Immature natural killer cell (primary cell): ENCODE measurements at regions not wholly inside any gene's neighbourhood (a gene's known extent, or its start where the extent isn't known, plus 50 kb on each side); places are given as distances from the start of the nearest gene placed in this dataset.

Experiments
- DNase-seq, 3 donors: peaks; one replicate each; pipeline ENCODE4 v3.0.0; 2022; ENCODE audit warnings: mixed read lengths in 1 of 3
- H3K27ac Mint-ChIP-seq, 6 donors: one replicate each; pipeline ENCODE4 v1.8.0; 2020; ENCODE audit warnings: mixed read lengths in 6 of 6, mild to moderate bottlenecking in 5 of 6, inconsistent platforms in 4 of 6, moderate library complexity in 3 of 6
- H3K27me3 Mint-ChIP-seq, 3 donors: one replicate each; pipeline ENCODE4 v1.8.0; 2020 to 2021; ENCODE audit warnings: low read depth in 3 of 3, mild to moderate bottlenecking in 3 of 3, mixed read lengths in 3 of 3, moderate library complexity in 3 of 3, inconsistent platforms in 1 of 3
- H3K36me3 Mint-ChIP-seq, 3 donors: one replicate each; pipeline ENCODE4 v1.8.0; 2020; ENCODE audit warnings: mixed read lengths in 3 of 3, inconsistent platforms in 2 of 3, mild to moderate bottlenecking in 2 of 3
- H3K4me1 Mint-ChIP-seq, 2 donors: one replicate each; pipeline ENCODE4 v1.8.0; 2020; ENCODE audit warnings: inconsistent platforms in 2 of 2, mild to moderate bottlenecking in 2 of 2, mixed read lengths in 2 of 2, moderate library complexity in 1 of 2
- H3K4me3 Mint-ChIP-seq, 5 donors: one replicate each; pipeline ENCODE4 v1.8.0; 2020; ENCODE audit warnings: mild to moderate bottlenecking in 5 of 5, mixed read lengths in 5 of 5, inconsistent platforms in 3 of 5, moderate library complexity in 3 of 5
- H3K9me3 Mint-ChIP-seq, 6 donors: one replicate each; pipeline ENCODE4 v1.8.0; 2020; ENCODE audit warnings: mild to moderate bottlenecking in 6 of 6, mixed read lengths in 6 of 6, inconsistent platforms in 4 of 6, moderate library complexity in 3 of 6

DNA sequence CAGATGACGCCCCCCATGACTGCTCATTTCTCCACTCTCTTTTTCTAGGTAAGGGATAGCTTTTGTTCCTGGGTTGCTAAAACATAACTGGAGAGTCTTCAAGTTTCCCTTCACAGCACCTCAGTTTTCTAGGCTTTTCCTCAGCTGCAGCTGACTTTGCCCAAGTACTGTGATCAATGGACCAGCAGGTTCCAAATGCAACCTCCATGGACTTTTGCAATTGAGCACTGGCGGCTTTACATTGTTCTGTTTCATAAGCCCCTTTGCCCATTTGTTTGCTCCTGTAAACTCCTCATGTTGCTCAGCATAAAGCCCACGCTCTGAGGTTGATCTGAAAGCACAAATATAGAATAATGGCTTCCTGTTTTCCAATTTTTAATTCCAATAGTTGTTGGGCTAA is 291.6 kb downstream of the IRS1 start:
- Mint-ChIP-seq H3K27me3 (peaks cover 0 to 4% (median 0%) of the 10 kb centered on the region in 3 donors), H3K4me3 (no peak overlapping the region), H3K9me3 (peaks cover 0 to 4% (median under 1%) of the 10 kb centered on the region in 6 donors)

GRCh38 chr2:226497146-226497909 is 302.3 kb downstream of the IRS1 start:
- no peak for DNase-seq
- H3K4me1 Mint-ChIP-seq, result no peaks in the 10 kb centered on the region
- H3K36me3 Mint-ChIP-seq, result no peaks in the 10 kb centered on the region
- H3K4me3 Mint-ChIP-seq, result no peak overlapping the region
- H3K27me3 Mint-ChIP-seq, result peaks cover 0 to 4% (median 3%) of the 10 kb centered on the region in 3 donors
- H3K27ac Mint-ChIP-seq, result no peak overlapping the region
- H3K9me3 Mint-ChIP-seq, result peaks cover 0 to 5% (median 2%) of the 10 kb centered on the region in 6 donors

More for the DNA sequence above, 291.6 kb downstream of the IRS1 start:
- Mint-ChIP-seq H3K4me1 (no peaks in the 10 kb centered on the region), H3K27ac (no peak overlapping the region), H3K36me3 (no peaks in the 10 kb centered on the region)
- DNase-seq, result no peak

GRCh38 chr2:226496273-226496550 is 303.4 kb downstream of the IRS1 start:
- DNase-seq, result no peak
- Mint-ChIP-seq H3K27ac (no peak overlapping the region), H3K27me3 (peaks cover 0 to 4% (median 3%) of the 10 kb centered on the region in 3 donors)

GRCh38 chr2:226495466-226496272 is 304.0 kb downstream of the IRS1 start:
- DNase-seq, result no peak
- Mint-ChIP-seq H3K4me3 (no peak overlapping the region), H3K36me3 (no peaks in the 10 kb centered on the region), H3K27me3 (peaks cover 0 to 4% (median 3%) of the 10 kb centered on the region in 3 donors), H3K27ac (no peak overlapping the region), H3K4me1 (no peaks in the 10 kb centered on the region), H3K9me3 (peaks cover 0 to 5% (median under 1%) of the 10 kb centered on the region in 6 donors)

More at GRCh38 chr2:226496273-226496550, 303.4 kb downstream of the IRS1 start:
- Mint-ChIP-seq H3K4me3 (no peak overlapping the region), H3K36me3 (no peaks in the 10 kb centered on the region), H3K4me1 (no peaks in the 10 kb centered on the region), H3K9me3 (peaks cover 0 to 5% (median under 1%) of the 10 kb centered on the region in 6 donors)

- Mint-ChIP-seq H3K27ac (no peak overlapping the region), H3K27me3 (peaks cover 0 to 5% (median 0%) of the 10 kb centered on the region in 3 donors), H3K9me3 (peaks cover 0 to 1% (median 0%) of the 10 kb centered on the region in 6 donors), H3K4me1 (no peaks in the 10 kb centered on the region), H3K4me3 (no peak overlapping the region), H3K36me3 (no peaks in the 10 kb centered on the region)
- no peak for DNase-seq
These were observed 308.5 kb downstream of the IRS1 start for GRCh38 chr2:226491112-226491511.

- no peak for DNase-seq
- H3K4me1 Mint-ChIP-seq, result no peaks in the 10 kb centered on the region
- H3K4me3 Mint-ChIP-seq, result no peak overlapping the region
- H3K9me3 Mint-ChIP-seq, result no peaks in the 10 kb centered on the region
- peaks cover 0 to 6% (median 0%) of the 10 kb centered on the region in 3 donors for H3K27me3 Mint-ChIP-seq
- no peak overlapping the region for H3K27ac Mint-ChIP-seq
- H3K36me3 Mint-ChIP-seq, result no peaks in the 10 kb centered on the region
These were observed 309.7 kb downstream of the IRS1 start for GRCh38 chr2:226489775-226490541.

- Mint-ChIP-seq H3K4me3 (no peak overlapping the region), H3K9me3 (peaks cover 0 to 2% (median 0%) of the 10 kb centered on the region in 6 donors), H3K27ac (no peak overlapping the region), H3K27me3 (peaks cover 0 to 5% (median 0%) of the 10 kb centered on the region in 3 donors), H3K36me3 (no peaks in the 10 kb centered on the region), H3K4me1 (no peaks in the 10 kb centered on the region)
- no peak for DNase-seq
These were observed 311.6 kb downstream of the IRS1 start for GRCh38 chr2:226488034-226488433.

DNA sequence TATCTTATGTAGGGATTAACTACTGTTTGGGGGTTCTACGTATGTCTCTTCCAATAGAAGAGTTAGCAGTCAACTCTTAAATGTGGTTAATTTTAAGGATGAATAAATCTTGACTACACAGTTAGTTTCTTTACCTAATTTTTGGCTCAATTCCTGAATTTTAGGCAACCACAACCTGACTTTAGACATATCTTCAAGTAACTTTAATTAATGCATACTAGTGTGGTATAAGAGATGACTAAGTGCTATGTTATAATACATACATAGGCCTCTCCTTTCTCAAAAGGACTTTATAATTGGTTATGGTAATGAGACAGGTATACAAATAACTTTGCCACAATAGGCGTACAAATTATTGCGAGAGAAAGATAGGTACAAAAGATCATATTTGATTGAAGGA is 312.0 kb downstream of the IRS1 start:
- H3K4me1 Mint-ChIP-seq, result no peaks in the 10 kb centered on the region

GRCh38 chr2:226483745-226484619 is 315.6 kb downstream of the IRS1 start:
- Mint-ChIP-seq H3K36me3 (no peaks in the 10 kb centered on the region), H3K9me3 (peaks cover 0 to 2% (median under 1%) of the 10 kb centered on the region in 6 donors), H3K27ac (no peak overlapping the region), H3K4me1 (no peaks in the 10 kb centered on the region), H3K27me3 (peaks cover 0 to 5% (median 0%) of the 10 kb centered on the region in 3 donors), H3K4me3 (no peak overlapping the region)
- DNase-seq, result no peak

More for the DNA sequence above, 312.0 kb downstream of the IRS1 start:
- Mint-ChIP-seq H3K27ac (no peak overlapping the region), H3K4me3 (no peak overlapping the region), H3K9me3 (peaks cover 0 to 2% (median 0%) of the 10 kb centered on the region in 6 donors), H3K27me3 (peaks cover 0 to 5% (median 0%) of the 10 kb centered on the region in 3 donors), H3K36me3 (no peaks in the 10 kb centered on the region)
- no peak for DNase-seq

- no peaks in the 10 kb centered on the region for H3K36me3 Mint-ChIP-seq
- H3K4me3 Mint-ChIP-seq, result no peak overlapping the region
- H3K9me3 Mint-ChIP-seq, result peaks cover 0 to 6% (median under 1%) of the 10 kb centered on the region in 6 donors
- no peak overlapping the region for H3K27ac Mint-ChIP-seq
- no peak for DNase-seq
- peaks cover 0 to 5% (median 2%) of the 10 kb centered on the region in 3 donors for H3K27me3 Mint-ChIP-seq
- no peaks in the 10 kb centered on the region for H3K4me1 Mint-ChIP-seq
These were observed 316.5 kb downstream of the IRS1 start for GRCh38 chr2:226483143-226483542.

GRCh38 chr2:226478109-226478809 is 321.4 kb downstream of the IRS1 start:
- Mint-ChIP-seq H3K9me3 (peaks cover 0 to 6% (median 3%) of the 10 kb centered on the region in 6 donors), H3K27ac (no peak overlapping the region), H3K4me1 (no peaks in the 10 kb centered on the region), H3K27me3 (peaks cover 1 to 4% (median 2%) of the 10 kb centered on the region in 3 donors), H3K36me3 (no peaks in the 10 kb centered on the region), H3K4me3 (no peak overlapping the region)
- DNase-seq, result no peak

GRCh38 chr2:226477221-226478108 is 322.2 kb downstream of the IRS1 start:
- H3K27ac Mint-ChIP-seq, result no peak overlapping the region
- peaks cover 1 to 4% (median 2%) of the 10 kb centered on the region in 3 donors for H3K27me3 Mint-ChIP-seq
- H3K9me3 Mint-ChIP-seq, result peaks cover 0 to 6% (median 3%) of the 10 kb centered on the region in 6 donors
- no peaks in the 10 kb centered on the region for H3K36me3 Mint-ChIP-seq
- H3K4me3 Mint-ChIP-seq, result no peak overlapping the region
- H3K4me1 Mint-ChIP-seq, result no peaks in the 10 kb centered on the region
- no peak for DNase-seq
